Lung (tissue), 11 donors: ENCODE measurements at regions not wholly inside any gene's neighbourhood (a gene's known extent, or its start where the extent isn't known, plus 50 kb on each side); places are given as distances from the start of the nearest gene placed in this dataset.

Source experiments
- ATAC-seq: fragments of 200-7000 bp; cut with Tn5 transposase; one replicate; pipeline ENCODE4 v1.9.1; 2020; ENCODE audit warnings: moderate number of reproducible peaks; ENCODE audit not compliant: insufficient read depth, low FRiP score
- DNase-seq, 3 donors: peaks; one replicate each; pipeline ENCODE4 v3.0.0-alpha.2; 2013 to 2017
- H3K27ac ChIP-seq, 2 donors: one replicate each; pipeline ENCODE4 v1.5.1; 2013; ENCODE audit warnings: mild to moderate bottlenecking in 2 of 2, moderate library complexity in 2 of 2, control low read depth in 1 of 2, inconsistent platforms in 1 of 2, low read depth in 1 of 2, low read length in 1 of 2
- H3K27me3 ChIP-seq, 3 donors: one replicate each; pipeline ENCODE4 v1.5.1; 2013; ENCODE audit warnings: low read length in 2 of 3; ENCODE audit not compliant: control insufficient read depth in 3 of 3, insufficient read depth in 3 of 3
- H3K36me3 ChIP-seq, 4 donors: one replicate each; pipeline ENCODE4 v1.5.1; 2013; ENCODE audit warnings: low read length in 4 of 4, mild to moderate bottlenecking in 1 of 4, moderate library complexity in 1 of 4; ENCODE audit not compliant: control insufficient read depth in 4 of 4, insufficient read depth in 4 of 4
- H3K4me1 ChIP-seq, 5 donors: one replicate each; pipeline ENCODE4 v1.5.1; 2013; ENCODE audit warnings: low read length in 5 of 5, mild to moderate bottlenecking in 2 of 5, moderate library complexity in 1 of 5; ENCODE audit not compliant: control insufficient read depth in 5 of 5, insufficient read depth in 5 of 5
- H3K4me3 ChIP-seq: one replicate; pipeline ENCODE4 v1.5.1; 2013; ENCODE audit warnings: mild to moderate bottlenecking, control low read depth, moderate library complexity
- H3K9ac ChIP-seq, 2 donors: one replicate each; pipeline ENCODE4 v1.5.1; 2013; ENCODE audit warnings: low read length in 2 of 2, control low read depth in 1 of 2; ENCODE audit not compliant: insufficient read depth in 1 of 2
- H3K9me3 ChIP-seq, 4 donors: one replicate each; pipeline ENCODE4 v1.5.1; 2013; ENCODE audit warnings: low read length in 3 of 4, mild to moderate bottlenecking in 1 of 4, moderate library complexity in 1 of 4; ENCODE audit not compliant: control insufficient read depth in 4 of 4, insufficient read depth in 3 of 4
- CTCF ChIP-seq: IDR thresholded peaks from 2 replicates; pipeline ENCODE4 v1.5.1; 2012; ENCODE audit warnings: mild to moderate bottlenecking; ENCODE audit errors: control extremely low read depth, extremely low read depth
- WGBS, 2 donors: extraction: QIAGEN DNeasy Blood & Tissue Kit; methylation state at CpG; one replicate each; pipeline ENCODE4 v1.1.7; 2013; 5-methylcytosine and 5-hydroxymethylcytosine counted together
- donor health status: control.
- donor health status: control.
- donor health status: Bipolar disorder and iron deficiency.
- donor health status: healthy.
- donor health status: DM: yes; HTN: yes; CAD: no.

DNA sequence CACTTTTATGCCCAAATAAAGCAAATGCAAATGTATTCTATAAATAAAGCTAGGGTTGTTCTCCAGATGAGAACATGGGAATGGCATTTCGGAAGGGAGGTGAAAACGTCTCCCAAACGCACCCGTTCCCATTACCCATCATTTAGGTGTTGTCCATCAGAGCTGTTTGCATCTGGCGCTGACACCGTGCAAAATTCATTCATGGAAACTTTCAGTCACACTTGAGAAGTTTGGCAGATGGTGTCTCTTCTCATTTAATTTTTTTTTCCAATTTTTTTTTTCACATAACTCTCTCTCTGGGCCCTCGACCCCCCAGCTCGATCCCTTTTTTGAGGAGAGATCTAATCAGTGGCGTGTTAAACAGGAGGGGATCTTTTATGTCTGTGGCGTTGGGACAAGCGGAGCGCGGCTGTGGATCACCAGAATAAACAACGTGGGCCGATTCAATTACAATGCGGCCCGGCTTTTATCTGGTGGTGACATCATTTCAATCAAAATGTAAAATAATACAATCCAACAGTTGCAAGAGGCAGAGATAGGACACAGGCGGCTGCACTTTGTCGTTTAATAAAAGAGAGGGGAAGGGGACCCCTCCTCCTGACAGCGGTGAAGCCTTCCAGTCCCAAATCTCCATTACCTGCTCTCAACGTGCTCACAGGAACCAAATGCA is 246.1 kb upstream of the IRX4 start:
- peaks cover 0 to 6% (median 0%) of the 10 kb centered on the region in 3 donors for H3K27me3 ChIP-seq
- no peak overlapping the region for H3K9ac ChIP-seq
- no peak overlapping the region for H3K27ac ChIP-seq
- no peak for TF ChIP-seq CTCF
- WGBS, 2 donors: 63 to 68% methylated on average over 21 of the region's 21 CpGs
- ATAC-seq (no peak), DNase-seq (peak; percentile 16 to 34 (median 20))
- no peaks in the 10 kb centered on the region for H3K36me3 ChIP-seq
- no peak overlapping the region for H3K4me3 ChIP-seq
- H3K4me1 ChIP-seq: peaks cover 0 to 17% (median 0%) of the 10 kb centered on the region in 5 donors
- no peaks in the 10 kb centered on the region for H3K9me3 ChIP-seq

DNA sequence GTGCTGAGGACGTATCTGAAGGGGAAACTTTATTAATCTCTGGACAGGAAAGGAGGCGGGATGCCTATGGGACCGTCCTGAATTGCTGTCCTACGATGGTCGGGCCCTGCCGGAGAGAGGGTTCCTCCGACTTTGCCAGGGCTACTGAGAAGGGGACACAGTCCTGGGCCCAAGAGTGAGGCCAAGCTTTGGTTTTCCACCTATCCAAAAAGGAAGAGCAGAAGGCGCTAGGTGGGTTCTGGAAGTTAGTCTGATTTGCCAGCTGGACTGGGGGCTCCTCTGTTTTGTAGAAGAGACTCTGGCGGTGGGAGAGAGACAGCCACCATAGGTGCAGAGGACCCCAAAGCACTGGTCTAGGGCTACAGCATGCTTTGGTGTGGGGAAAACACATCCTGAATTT is 243.8 kb upstream of the IRX4 start:
- TF ChIP-seq CTCF: no peak
- Histone ChIP-seq H3K27ac (no peak overlapping the region), H3K9me3 (no peaks in the 10 kb centered on the region), H3K27me3 (peaks cover 0 to 6% (median 0%) of the 10 kb centered on the region in 3 donors), H3K36me3 (no peaks in the 10 kb centered on the region), H3K4me3 (no peak overlapping the region), H3K4me1 (peaks cover 0 to 17% (median 0%) of the 10 kb centered on the region in 5 donors), H3K9ac (no peak overlapping the region)
- ATAC-seq: no peak
- no peak for DNase-seq
- WGBS, 2 donors: 82 to 86% methylated on average over 9 of the region's 9 CpGs

DNA sequence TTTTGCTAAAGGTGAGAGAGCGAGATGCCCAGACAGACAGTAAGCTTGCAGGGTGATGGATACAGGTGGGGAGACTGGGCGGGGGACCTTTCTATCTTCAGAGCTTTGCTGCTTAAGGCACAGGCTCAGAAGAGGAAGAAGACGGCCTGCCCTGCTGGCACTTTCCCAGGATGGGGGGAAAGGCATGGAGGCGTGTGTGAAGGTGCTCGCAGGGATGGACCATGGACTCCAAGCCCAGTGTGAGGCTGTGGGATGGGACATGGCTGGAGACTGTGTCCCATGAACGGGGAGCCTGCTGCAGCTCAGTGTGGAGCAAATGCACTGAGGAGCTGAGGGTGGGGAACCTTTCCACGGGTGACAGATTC is 243.2 kb upstream of the IRX4 start:
- Histone ChIP-seq H3K9me3 (no peaks in the 10 kb centered on the region), H3K27me3 (peaks cover 0 to 6% (median 0%) of the 10 kb centered on the region in 3 donors), H3K4me1 (peaks cover 0 to 17% (median 0%) of the 10 kb centered on the region in 5 donors), H3K4me3 (no peak overlapping the region), H3K27ac (no peak overlapping the region), H3K36me3 (no peaks in the 10 kb centered on the region), H3K9ac (no peak overlapping the region)
- TF ChIP-seq CTCF: no peak
- ATAC-seq (no peak), DNase-seq (no peak)
- 78 to 86% methylated on average over 7 of the region's 7 CpGs for WGBS, 2 donors
